Nephron (organoid): ENCODE measurements at regions not wholly inside any gene's neighbourhood (a gene's known extent, or its start where the extent isn't known, plus 50 kb on each side); places are given as distances from the start of the nearest gene placed in this dataset.
"Not testable (repeated sequence)": the region's sequence is repeated elsewhere in the genome, so short reads cannot be mapped to it uniquely, and the experiment has no call there.

ENCODE experiments used
- H3K27ac Mint-ChIP-seq, 3 experiments: 2 replicates each; pipeline ENCODE4 v1.8.0; 2020; ENCODE audit warnings: mixed read lengths in 3 of 3, mild to moderate bottlenecking in 2 of 3, moderate library complexity in 1 of 3
- H3K27me3 Mint-ChIP-seq: 2 replicates; pipeline ENCODE4 v1.8.0; 2021; ENCODE audit warnings: low read depth, mild to moderate bottlenecking, moderate library complexity, mixed read lengths
- H3K36me3 Mint-ChIP-seq: 2 replicates; pipeline ENCODE4 v1.8.0; 2020; ENCODE audit warnings: low read depth, mixed read lengths
- H3K4me1 Mint-ChIP-seq: 2 replicates; pipeline ENCODE4 v1.8.0; 2020; ENCODE audit warnings: mixed read lengths
- H3K4me3 Mint-ChIP-seq, 3 experiments: 2 replicates each; pipeline ENCODE4 v1.8.0; 2020; ENCODE audit warnings: mild to moderate bottlenecking in 3 of 3, mixed read lengths in 3 of 3, moderate library complexity in 2 of 3
- H3K9me3 Mint-ChIP-seq: 2 replicates; pipeline ENCODE4 v1.8.0; 2020; ENCODE audit warnings: mixed read lengths
- CTCF ChIP-seq, 3 experiments: fragments of 200-600 bp; sonication (generic); IDR thresholded peaks; one replicate each; pipeline ENCODE4 v1.5.0; 2021; ENCODE audit warnings: antibody characterized with exemption in 3 of 3; ENCODE audit not compliant: unreplicated experiment in 3 of 3

GRCh38 chr17:14731591-14731990 lies 430.7 kb downstream of the HS3ST3B1 start:
- TF ChIP-seq CTCF (IDR thresholded peaks at IDR 0.05; ENCODE audit: unreplicated experiment in 3 of 3), result no peak
- Mint-ChIP-seq H3K4me1 (peaks cover 10% of the 10 kb centered on the region), H3K27me3 (no peaks in the 10 kb centered on the region)

GRCh38 chr17:14730821-14731220 lies 429.9 kb downstream of the HS3ST3B1 start:
- H3K9me3 Mint-ChIP-seq, result no peaks in the 10 kb centered on the region
- H3K36me3 Mint-ChIP-seq, result no peaks in the 10 kb centered on the region
- TF ChIP-seq CTCF (IDR thresholded peaks at IDR 0.05; ENCODE audit: unreplicated experiment in 3 of 3), result no peak
- no peak overlapping the region for H3K4me3 Mint-ChIP-seq
- H3K27ac Mint-ChIP-seq, result no peak overlapping the region
- no peaks in the 10 kb centered on the region for H3K27me3 Mint-ChIP-seq
- H3K4me1 Mint-ChIP-seq, result peaks cover 10% of the 10 kb centered on the region

More at GRCh38 chr17:14731591-14731990, 430.7 kb downstream of the HS3ST3B1 start:
- Mint-ChIP-seq H3K4me3 (no peak overlapping the region), H3K9me3 (no peaks in the 10 kb centered on the region), H3K27ac (no peak overlapping the region), H3K36me3 (no peaks in the 10 kb centered on the region)

GRCh38 chr17:14725729-14726128 lies 424.8 kb downstream of the HS3ST3B1 start:
- H3K27me3 Mint-ChIP-seq, result peaks cover 5% of the 10 kb centered on the region
- H3K9me3 Mint-ChIP-seq, result peaks cover 6% of the 10 kb centered on the region
- no peak overlapping the region for H3K4me3 Mint-ChIP-seq
- H3K27ac Mint-ChIP-seq, result no peak overlapping the region
- TF ChIP-seq CTCF (IDR thresholded peaks at IDR 0.05; ENCODE audit: unreplicated experiment in 3 of 3), result no peak
- H3K36me3 Mint-ChIP-seq, result peaks cover 4% of the 10 kb centered on the region
- H3K4me1 Mint-ChIP-seq, result peaks cover 10% of the 10 kb centered on the region

- H3K36me3 Mint-ChIP-seq, result peaks cover 4% of the 10 kb centered on the region
- peaks cover 5% of the 10 kb centered on the region for H3K27me3 Mint-ChIP-seq
- peaks cover 10% of the 10 kb centered on the region for H3K4me1 Mint-ChIP-seq
- no peak overlapping the region for H3K4me3 Mint-ChIP-seq
- no peak for TF ChIP-seq CTCF (IDR thresholded peaks at IDR 0.05; ENCODE audit: unreplicated experiment in 3 of 3)
- H3K27ac Mint-ChIP-seq, result no peak overlapping the region
- H3K9me3 Mint-ChIP-seq, result peaks cover 6% of the 10 kb centered on the region
Observed at GRCh38 chr17:14724770-14725169, 423.9 kb downstream of the HS3ST3B1 start.

- H3K36me3 Mint-ChIP-seq, H3K4me3 Mint-ChIP-seq: not testable (repeated sequence)
Observed at GRCh38 chr17:14723349-14723748, 422.5 kb downstream of the HS3ST3B1 start.

GRCh38 chr17:14719942-14720341 lies 419.1 kb downstream of the HS3ST3B1 start:
- Mint-ChIP-seq H3K4me1 (no peaks in the 10 kb centered on the region), H3K9me3 (peaks cover 6% of the 10 kb centered on the region), H3K27me3 (peaks cover 5% of the 10 kb centered on the region), H3K36me3 (peaks cover 4% of the 10 kb centered on the region), H3K27ac (no peak overlapping the region), H3K4me3 (no peak overlapping the region)
- no peak for TF ChIP-seq CTCF (IDR thresholded peaks at IDR 0.05; ENCODE audit: unreplicated experiment in 3 of 3)

More at GRCh38 chr17:14723349-14723748, 422.5 kb downstream of the HS3ST3B1 start:
- peaks cover 10% of the 10 kb centered on the region for H3K4me1 Mint-ChIP-seq
- not testable (repeated sequence) for H3K9me3 Mint-ChIP-seq, H3K27me3 Mint-ChIP-seq, H3K27ac Mint-ChIP-seq
